Osteoblast (primary cell): ENCODE measurements at regions not wholly inside any gene's neighbourhood (a gene's known extent, or its start where the extent isn't known, plus 50 kb on each side); places are given as distances from the start of the nearest gene placed in this dataset.
A peak's percentile ranks its signal among the peaks of the same experiment; 100 is the strongest.

Experiments used
- DNase-seq: peaks from one replicate; pipeline ENCODE4 v3.0.0; 2011; ENCODE audit warnings: low spot score, mixed read lengths; ENCODE audit not compliant: insufficient read length; ENCODE audit errors: missing footprints
- H2AFZ ChIP-seq: 2 replicates; pipeline ENCODE4 v1.6.0; 2011; ENCODE audit warnings: mild to moderate bottlenecking, low read length
- H3K27ac ChIP-seq: 2 replicates; pipeline ENCODE4 v1.5.1; 2011; ENCODE audit warnings: mild to moderate bottlenecking, low read depth, low read length, moderate library complexity
- H3K27me3 ChIP-seq: 2 replicates; pipeline ENCODE4 v1.6.0; 2012; ENCODE audit warnings: mild to moderate bottlenecking, control low read depth, inconsistent platforms, low read length, moderate library complexity; ENCODE audit not compliant: insufficient read depth
- H3K36me3 ChIP-seq: 2 replicates; pipeline ENCODE4 v1.5.1; 2011; ENCODE audit warnings: mild to moderate bottlenecking, low read length, control low read depth, moderate library complexity; ENCODE audit not compliant: insufficient read depth
- H3K4me1 ChIP-seq: 2 replicates; pipeline ENCODE4 v1.5.1; 2011; ENCODE audit warnings: mild to moderate bottlenecking, low read length, control low read depth, moderate library complexity; ENCODE audit not compliant: insufficient read depth
- H3K4me2 ChIP-seq: 2 replicates; pipeline ENCODE4 v1.6.0; 2011; ENCODE audit warnings: mild to moderate bottlenecking, low read length; ENCODE audit not compliant: insufficient read depth
- H3K4me3 ChIP-seq: fragments of 200-600 bp; sonication (generic); 3 replicates; pipeline ENCODE4 v1.5.1; 2012; ENCODE audit warnings: mild to moderate bottlenecking, low read length, inconsistent platforms; ENCODE audit not compliant: insufficient read depth
- H3K79me2 ChIP-seq: 2 replicates; pipeline ENCODE4 v1.6.0; 2012; ENCODE audit warnings: mild to moderate bottlenecking, low read length, control low read depth, inconsistent platforms; ENCODE audit not compliant: insufficient read depth
- H3K9me3 ChIP-seq: 2 replicates; pipeline ENCODE4 v1.5.1; 2011; ENCODE audit warnings: low read depth, low read length, control low read depth
- H4K20me1 ChIP-seq: 2 replicates; pipeline ENCODE4 v1.6.0; 2012; ENCODE audit warnings: mild to moderate bottlenecking, low read length, control low read depth; ENCODE audit not compliant: insufficient read depth
- TF ChIP-seq, protein P1 (sequence below): IDR thresholded peaks from 2 replicates; pipeline ENCODE4 v1.5.1; 2011; ENCODE audit warnings: mild to moderate bottlenecking, low read depth, low read length, moderate library complexity; ENCODE audit errors: extremely low read depth

DNA sequence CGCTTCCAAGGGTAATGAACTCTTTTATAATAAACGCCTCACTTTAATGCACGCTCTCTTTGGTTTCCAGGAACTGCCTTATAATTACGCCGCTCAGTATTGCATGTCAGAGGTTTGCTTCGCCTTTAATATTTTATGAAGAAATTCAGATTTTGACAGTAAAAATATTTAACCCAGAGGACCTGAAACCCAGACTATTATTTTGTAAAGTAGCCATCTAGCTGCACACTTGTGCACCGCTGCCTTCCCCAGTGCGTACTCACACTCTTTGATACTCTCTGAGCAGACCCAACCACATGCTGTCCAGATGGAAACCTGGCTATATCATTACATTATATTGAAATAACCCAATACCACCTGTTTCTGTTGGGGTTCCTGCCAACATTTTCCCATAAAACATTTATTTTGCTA is 270.1 kb downstream of the C1D start:
- no peaks in the 10 kb centered on the region for H3K9me3 ChIP-seq
- H3K4me3 ChIP-seq = no peak overlapping the region
- H3K4me1 ChIP-seq = peaks cover 5% of the 10 kb centered on the region
- no peaks in the 10 kb centered on the region for H4K20me1 ChIP-seq
- no peak overlapping the region for H3K27ac ChIP-seq
- H2AFZ ChIP-seq = no peak overlapping the region
- no peak overlapping the region for H3K4me2 ChIP-seq
- H3K36me3 ChIP-seq = no peaks in the 10 kb centered on the region
- TF ChIP-seq, protein P1, sequence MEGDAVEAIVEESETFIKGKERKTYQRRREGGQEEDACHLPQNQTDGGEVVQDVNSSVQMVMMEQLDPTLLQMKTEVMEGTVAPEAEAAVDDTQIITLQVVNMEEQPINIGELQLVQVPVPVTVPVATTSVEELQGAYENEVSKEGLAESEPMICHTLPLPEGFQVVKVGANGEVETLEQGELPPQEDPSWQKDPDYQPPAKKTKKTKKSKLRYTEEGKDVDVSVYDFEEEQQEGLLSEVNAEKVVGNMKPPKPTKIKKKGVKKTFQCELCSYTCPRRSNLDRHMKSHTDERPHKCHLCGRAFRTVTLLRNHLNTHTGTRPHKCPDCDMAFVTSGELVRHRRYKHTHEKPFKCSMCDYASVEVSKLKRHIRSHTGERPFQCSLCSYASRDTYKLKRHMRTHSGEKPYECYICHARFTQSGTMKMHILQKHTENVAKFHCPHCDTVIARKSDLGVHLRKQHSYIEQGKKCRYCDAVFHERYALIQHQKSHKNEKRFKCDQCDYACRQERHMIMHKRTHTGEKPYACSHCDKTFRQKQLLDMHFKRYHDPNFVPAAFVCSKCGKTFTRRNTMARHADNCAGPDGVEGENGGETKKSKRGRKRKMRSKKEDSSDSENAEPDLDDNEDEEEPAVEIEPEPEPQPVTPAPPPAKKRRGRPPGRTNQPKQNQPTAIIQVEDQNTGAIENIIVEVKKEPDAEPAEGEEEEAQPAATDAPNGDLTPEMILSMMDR = no peak
- H3K27me3 ChIP-seq = no peaks in the 10 kb centered on the region
- no peak for DNase-seq
- no peaks in the 10 kb centered on the region for H3K79me2 ChIP-seq

DNA sequence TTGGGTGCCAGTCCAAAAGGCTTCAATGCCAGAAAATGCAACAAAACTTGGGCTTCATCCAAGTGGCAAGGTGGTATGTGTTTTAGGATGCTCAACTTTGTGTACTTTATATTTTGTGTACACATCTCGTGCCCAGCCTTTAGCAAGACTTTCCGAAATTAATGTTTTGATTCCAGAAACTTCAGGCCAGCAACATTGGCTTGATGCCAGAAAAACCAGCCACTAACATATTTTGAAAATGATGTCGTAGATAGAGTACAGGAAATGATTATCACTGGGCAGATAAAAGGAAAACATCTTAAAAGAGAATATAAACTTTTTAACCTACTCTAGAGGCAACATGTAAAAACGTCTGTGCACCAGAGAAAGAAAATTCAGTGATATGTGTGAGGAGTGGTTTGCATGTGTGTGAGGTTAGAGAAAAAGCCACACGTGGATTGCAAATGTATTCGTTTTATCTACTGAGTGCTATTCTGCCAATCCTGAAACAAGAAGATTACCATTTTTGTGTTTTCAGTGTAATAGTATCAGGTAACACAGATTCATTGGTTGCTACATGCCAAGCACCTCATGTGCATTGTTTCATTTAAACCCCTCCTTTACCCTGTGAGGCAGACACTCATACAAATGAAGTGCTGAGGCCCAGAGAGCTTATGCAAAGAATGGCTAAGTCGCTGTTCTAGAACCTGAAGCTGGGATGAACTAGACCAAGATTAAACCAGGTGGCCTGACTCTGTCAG is 264.8 kb downstream of the C1D start:
- Histone ChIP-seq H3K79me2 (no peaks in the 10 kb centered on the region), H3K27ac (peak overlapping the region; percentile 10), H4K20me1 (no peaks in the 10 kb centered on the region), H3K4me1 (peaks cover 17% of the 10 kb centered on the region), H3K36me3 (no peaks in the 10 kb centered on the region), H3K4me3 (no peak overlapping the region), H2AFZ (peak overlapping the region; percentile 1), H3K27me3 (no peaks in the 10 kb centered on the region), H3K9me3 (no peaks in the 10 kb centered on the region), H3K4me2 (peak overlapping the region; percentile 57)
- peak; percentile 64 for DNase-seq
- TF ChIP-seq, protein P1 = no peak

DNA sequence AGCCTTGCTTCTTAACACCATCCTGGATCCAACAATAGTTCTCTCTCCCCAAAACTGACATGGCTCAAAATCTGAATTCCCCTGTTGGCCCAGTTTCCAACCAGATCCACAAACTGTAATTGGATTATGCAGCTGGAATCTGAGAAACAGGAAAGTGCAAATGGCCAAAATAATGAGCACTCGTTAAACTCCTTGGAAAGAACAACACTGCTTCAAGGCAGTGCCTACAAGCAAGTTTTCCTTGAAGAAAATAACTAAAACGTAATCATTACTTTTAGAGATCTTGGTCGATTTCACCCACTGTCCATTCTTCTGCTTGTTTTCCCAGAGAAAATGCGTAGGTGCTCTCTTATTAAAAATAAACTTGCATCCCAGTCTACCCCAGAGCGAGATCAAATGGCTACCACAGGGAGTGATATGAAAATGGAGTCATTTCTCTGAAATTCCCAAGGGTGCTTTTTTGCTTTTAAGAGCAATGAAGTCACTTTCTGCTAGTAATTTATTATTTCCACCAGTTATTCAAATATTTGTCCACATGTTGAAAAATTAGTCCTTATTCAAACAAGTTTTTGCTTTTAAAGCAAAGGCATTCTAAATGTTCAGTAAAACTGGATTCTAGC is 264.2 kb downstream of the C1D start:
- Histone ChIP-seq H3K4me2 (peak overlapping the region; percentile 57), H3K9me3 (no peaks in the 10 kb centered on the region), H3K27me3 (no peaks in the 10 kb centered on the region), H3K27ac (peak overlapping the region; percentile 10), H4K20me1 (no peaks in the 10 kb centered on the region), H2AFZ (peak overlapping the region; percentile 1), H3K4me3 (no peak overlapping the region), H3K79me2 (no peaks in the 10 kb centered on the region), H3K4me1 (peaks cover 17% of the 10 kb centered on the region), H3K36me3 (no peaks in the 10 kb centered on the region)
- DNase-seq = no peak
- TF ChIP-seq, protein P1 = no peak

DNA sequence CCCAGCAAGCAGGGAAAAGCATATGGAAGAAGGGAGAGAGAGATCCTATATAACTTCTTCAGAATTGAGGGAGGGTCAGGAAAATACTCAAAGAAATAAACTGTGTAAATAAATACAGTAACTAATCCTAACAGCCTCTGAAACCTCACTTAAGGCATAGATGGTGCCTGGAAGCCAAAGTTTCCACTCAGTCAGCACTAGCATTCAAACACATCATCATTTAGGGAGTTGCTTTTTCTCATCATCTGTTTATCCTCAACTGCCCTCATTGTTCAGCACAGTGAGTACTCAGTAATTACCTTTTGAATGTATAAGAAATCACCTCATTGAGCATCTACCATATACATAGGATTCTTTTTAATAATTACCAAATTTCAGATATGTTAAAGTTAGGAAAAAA is 262.9 kb downstream of the C1D start:
- Histone ChIP-seq H3K9me3 (no peaks in the 10 kb centered on the region), H3K27me3 (no peaks in the 10 kb centered on the region), H3K4me2 (no peak overlapping the region), H3K36me3 (no peaks in the 10 kb centered on the region), H2AFZ (no peak overlapping the region), H3K79me2 (no peaks in the 10 kb centered on the region), H3K27ac (no peak overlapping the region), H3K4me1 (peaks cover 17% of the 10 kb centered on the region), H4K20me1 (no peaks in the 10 kb centered on the region), H3K4me3 (no peak overlapping the region)
- TF ChIP-seq, protein P1 = no peak
- DNase-seq = no peak
